IMR-90 (cell line): ENCODE measurements at regions not wholly inside any gene's neighbourhood (a gene's known extent, or its start where the extent isn't known, plus 50 kb on each side); places are given as distances from the start of the nearest gene placed in this dataset.

ENCODE experiments used
- BHLHE40 ChIP-seq: fragments of 150-350 bp; IDR thresholded peaks from 2 replicates; pipeline ENCODE4 v1.6.1; 2016; ENCODE audit warnings: mild to moderate bottlenecking, low read depth, low read length
- CEBPB ChIP-seq: IDR thresholded peaks from 2 replicates; pipeline ENCODE4 v1.6.1; 2012; ENCODE audit warnings: low read depth, low read length, improper control_type of control experiment
- CTCF ChIP-seq: conservative IDR thresholded peaks from 2 replicates; pipeline ENCODE4 v1.5.1; 2012; ENCODE audit warnings: mild to moderate bottlenecking, low read depth, low read length, improper control_type of control experiment
- FOS ChIP-seq: fragments of 150-350 bp; IDR thresholded peaks from 2 replicates; pipeline ENCODE4 v1.6.1; 2016; ENCODE audit warnings: low read depth, low read length
- MAZ ChIP-seq: IDR thresholded peaks from 2 replicates; pipeline ENCODE4 v1.6.1; 2012; ENCODE audit warnings: low read depth, mild to moderate bottlenecking, low read length, improper control_type of control experiment, moderate library complexity, borderline replicate concordance
- POLR2A ChIP-seq: IDR thresholded peaks from 2 replicates; pipeline ENCODE4 v1.6.1; 2012; ENCODE audit warnings: mild to moderate bottlenecking, low read depth, low read length
- RAD21 ChIP-seq: IDR thresholded peaks from 2 replicates; pipeline ENCODE4 v1.6.1; 2012; ENCODE audit warnings: low read length, improper control_type of control experiment
- RCOR1 ChIP-seq: IDR thresholded peaks from 2 replicates; pipeline ENCODE4 v1.6.1; 2012; ENCODE audit warnings: mild to moderate bottlenecking, low read length, improper control_type of control experiment; ENCODE audit not compliant: insufficient replicate concordance
- RFX5 ChIP-seq: IDR thresholded peaks from 2 replicates; pipeline ENCODE4 v1.8.0; 2012; ENCODE audit warnings: low read depth, mild to moderate bottlenecking, low read length, moderate library complexity
- SMC3 ChIP-seq: fragments of 150-350 bp; IDR thresholded peaks from 2 replicates; pipeline ENCODE4 v1.6.1; 2016; ENCODE audit warnings: low read depth, mild to moderate bottlenecking, antibody characterized with exemption, low read length, moderate library complexity
- USF2 ChIP-seq: fragments of 150-350 bp; IDR thresholded peaks from 2 replicates; pipeline ENCODE4 v1.6.1; 2017; ENCODE audit warnings: mild to moderate bottlenecking, antibody characterized with exemption, low read length, low read depth

DNA sequence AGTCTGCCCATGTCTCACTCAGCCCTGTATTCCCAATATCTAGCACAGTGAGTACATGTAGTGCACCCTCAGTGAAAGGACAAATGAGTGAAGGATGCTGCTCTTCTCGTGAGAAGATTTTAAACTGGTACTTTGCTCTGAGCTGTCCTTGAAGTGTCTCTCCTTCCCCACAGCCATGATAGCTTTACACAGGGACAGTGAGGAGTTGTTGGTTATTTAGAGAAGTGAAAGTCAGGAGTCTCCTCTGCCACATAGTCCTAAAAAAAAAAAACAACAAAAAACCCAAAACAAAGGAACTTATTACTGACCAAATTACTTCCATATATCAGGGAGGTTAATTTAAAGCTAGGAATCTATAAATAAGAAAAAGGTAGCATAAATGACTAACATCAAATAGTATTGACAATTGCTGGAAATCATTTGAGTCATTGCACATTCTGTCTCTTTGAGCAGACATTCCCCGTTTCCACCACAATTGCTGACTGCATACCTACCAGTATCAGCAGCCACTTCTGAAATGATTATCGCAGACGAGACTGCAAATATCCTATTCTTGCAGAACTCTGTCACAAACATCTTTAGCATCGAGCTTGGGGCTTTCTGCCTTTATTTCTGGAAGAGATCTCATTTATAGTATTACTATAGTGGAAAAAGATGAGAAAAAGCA is 202.1 kb downstream of the PTEN start:
- TF ChIP-seq CTCF (no peak), FOS (no peak), POLR2A (no peak), RFX5 (no peak), USF2 (no peak), RAD21 (no peak), SMC3 (no peak), BHLHE40 (no peak), CEBPB (no peak), MAZ (no peak), RCOR1 (no peak)
